Neural crest cell (in vitro differentiated cells): ENCODE measurements at regions not wholly inside any gene's neighbourhood (a gene's known extent, or its start where the extent isn't known, plus 50 kb on each side); places are given as distances from the start of the nearest gene placed in this dataset.

Experiments used
- DNase-seq: peaks from one replicate; pipeline ENCODE4 v3.0.0; 2021; ENCODE audit warnings: low read depth, mixed read lengths, low spot score
- H3K27ac Mint-ChIP-seq: one replicate; pipeline ENCODE4 v1.8.0; 2021; ENCODE audit warnings: mild to moderate bottlenecking, mixed read lengths; ENCODE audit not compliant: unreplicated experiment
- H3K27me3 Mint-ChIP-seq: 2 replicates; pipeline ENCODE4 v1.8.0; 2021; ENCODE audit warnings: low read depth, mild to moderate bottlenecking, mixed read lengths
- H3K36me3 Mint-ChIP-seq: 2 replicates; pipeline ENCODE4 v1.8.0; 2021; ENCODE audit warnings: low read depth, mild to moderate bottlenecking, mixed read lengths
- H3K4me1 Mint-ChIP-seq: 2 replicates; pipeline ENCODE4 v1.8.0; 2021; ENCODE audit warnings: mixed read lengths
- H3K4me3 Mint-ChIP-seq: one replicate; pipeline ENCODE4 v1.8.0; 2021; ENCODE audit warnings: mild to moderate bottlenecking, mixed read lengths
- H3K9me3 Mint-ChIP-seq: 2 replicates; pipeline ENCODE4 v1.8.0; 2021; ENCODE audit warnings: mixed read lengths
- CTCF ChIP-seq: fragments of 200-600 bp; sonication (generic); conservative IDR thresholded peaks from 2 replicates; pipeline ENCODE4 v1.5.0; 2021; ENCODE audit warnings: antibody characterized with exemption, mild to moderate bottlenecking

DNA sequence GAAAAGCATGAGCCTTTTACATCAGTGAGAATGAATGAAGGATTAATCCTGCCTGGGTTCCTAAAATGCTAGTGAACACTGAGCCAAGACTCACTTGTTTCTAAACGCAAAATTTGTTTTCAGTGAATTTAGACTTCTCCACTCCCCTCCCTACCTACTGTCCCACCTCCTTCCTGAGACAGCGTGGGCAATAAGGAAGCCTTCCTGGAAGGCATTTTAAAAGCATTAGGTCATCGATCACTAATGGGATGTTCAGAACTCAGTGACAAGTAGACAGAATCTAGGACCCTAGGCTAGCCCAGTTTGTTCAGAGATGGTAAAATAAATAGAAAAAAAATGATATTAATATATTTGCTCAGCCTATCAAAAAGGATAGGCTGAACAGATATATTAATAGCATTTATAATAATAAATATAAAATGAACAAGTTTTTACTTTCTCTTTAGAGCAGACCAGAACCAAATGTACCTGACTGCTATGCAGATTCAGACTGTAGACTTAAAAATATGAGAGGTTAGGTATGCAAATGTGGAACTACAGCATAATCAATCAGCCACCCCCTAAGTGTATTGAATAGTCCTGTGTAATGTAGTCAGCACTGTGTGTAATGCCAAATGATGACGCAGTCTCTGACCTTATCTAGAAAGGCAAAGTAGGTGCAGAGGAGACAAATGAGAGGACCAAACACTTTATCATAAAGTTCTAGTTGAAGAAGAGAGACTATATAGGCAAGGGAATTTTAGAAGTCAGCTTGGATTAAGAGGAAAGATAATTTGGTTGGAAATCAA is 331.1 kb downstream of the GPAT3 start:
- Mint-ChIP-seq H3K27me3 (peaks cover 51% of the 10 kb centered on the region), H3K27ac (no peak overlapping the region), H3K36me3 (no peaks in the 10 kb centered on the region), H3K4me3 (no peak overlapping the region), H3K4me1 (peaks cover 15% of the 10 kb centered on the region), H3K9me3 (peaks cover 4% of the 10 kb centered on the region)
- TF ChIP-seq CTCF: no peak
- no peak for DNase-seq

DNA sequence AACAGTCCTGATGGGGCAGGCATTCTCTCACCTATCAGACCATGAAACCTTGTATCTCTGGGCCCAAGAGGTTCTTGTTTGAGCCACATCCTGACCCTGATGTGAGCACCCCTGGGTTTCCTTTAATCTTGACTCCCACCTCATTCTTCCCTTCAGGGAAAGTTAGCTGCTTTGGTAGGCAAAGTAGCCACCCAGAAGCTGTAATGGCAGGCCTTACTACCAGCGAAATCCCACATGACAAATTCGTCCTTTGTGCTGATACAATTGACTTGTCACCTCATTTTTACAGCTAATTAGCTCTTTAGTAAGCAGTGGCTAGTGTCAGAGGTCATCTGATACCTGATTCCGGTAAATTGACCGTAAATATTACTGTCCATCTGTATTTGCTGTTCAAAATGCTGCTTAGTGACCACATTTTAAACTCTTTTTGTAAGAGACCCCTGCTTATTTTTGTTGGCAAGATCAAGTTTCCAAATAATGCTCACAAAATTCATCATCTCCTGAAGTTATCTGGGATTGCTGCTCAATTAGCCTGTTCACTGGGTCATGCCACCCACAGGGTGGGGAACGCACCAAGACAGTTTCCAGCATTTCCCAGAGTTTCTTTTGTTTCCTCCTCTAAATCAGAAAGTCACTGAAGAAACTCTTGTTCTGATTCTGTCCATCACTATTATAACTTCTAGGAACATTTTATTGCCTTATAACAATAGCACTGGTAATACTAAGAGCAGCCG is 329.7 kb downstream of the GPAT3 start:
- Mint-ChIP-seq H3K36me3 (no peaks in the 10 kb centered on the region), H3K4me3 (no peak overlapping the region), H3K9me3 (peaks cover under 1% of the 10 kb centered on the region), H3K27me3 (peaks cover 51% of the 10 kb centered on the region), H3K27ac (no peak overlapping the region), H3K4me1 (peaks cover 11% of the 10 kb centered on the region)
- no peak for TF ChIP-seq CTCF
- no peak for DNase-seq

GRCh38 chr4:83864097-83864817 is 328.3 kb downstream of the GPAT3 start:
- no peaks in the 10 kb centered on the region for H3K36me3 Mint-ChIP-seq
- H3K27me3 Mint-ChIP-seq: peaks cover 48% of the 10 kb centered on the region
- no peaks in the 10 kb centered on the region for H3K9me3 Mint-ChIP-seq
- H3K27ac Mint-ChIP-seq: no peak overlapping the region
- peaks cover 7% of the 10 kb centered on the region for H3K4me1 Mint-ChIP-seq
- no peak overlapping the region for H3K4me3 Mint-ChIP-seq
- TF ChIP-seq CTCF: no peak
- DNase-seq: no peak

DNA sequence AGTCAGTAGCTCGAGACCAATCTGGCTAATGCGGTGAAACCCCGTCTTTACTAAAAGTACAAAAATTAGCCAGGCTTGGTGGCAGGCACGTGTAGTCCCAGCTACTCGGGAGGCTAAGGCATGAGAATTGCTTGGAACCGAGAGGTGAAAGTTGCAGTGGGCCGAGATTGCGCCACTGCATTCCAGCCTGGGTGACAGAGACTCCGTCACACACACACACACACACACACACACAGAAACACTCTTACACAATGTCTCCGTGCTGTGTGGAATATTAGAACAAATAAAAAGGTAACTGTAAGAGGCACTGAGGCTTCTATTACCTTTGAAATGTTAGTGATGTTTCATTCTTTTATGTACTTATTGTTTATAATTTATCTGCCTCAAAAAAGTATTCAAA is 326.6 kb downstream of the GPAT3 start:
- peaks cover 40% of the 10 kb centered on the region for H3K27me3 Mint-ChIP-seq
- H3K36me3 Mint-ChIP-seq: no peaks in the 10 kb centered on the region
- no peak overlapping the region for H3K27ac Mint-ChIP-seq
- no peak for TF ChIP-seq CTCF
- H3K4me1 Mint-ChIP-seq: peaks cover 7% of the 10 kb centered on the region
- H3K9me3 Mint-ChIP-seq: no peaks in the 10 kb centered on the region
- H3K4me3 Mint-ChIP-seq: no peak overlapping the region
- no peak for DNase-seq

- Mint-ChIP-seq H3K9me3 (no peaks in the 10 kb centered on the region), H3K27ac (no peak overlapping the region), H3K4me1 (peaks cover 5% of the 10 kb centered on the region), H3K4me3 (no peak overlapping the region), H3K36me3 (no peaks in the 10 kb centered on the region), H3K27me3 (peaks cover 26% of the 10 kb centered on the region)
- no peak for DNase-seq
- TF ChIP-seq CTCF: no peak
Observed at GRCh38 chr4:83860200-83860599, 324.3 kb downstream of the GPAT3 start.
